GM12892 (cell line): ENCODE measurements at regions not wholly inside any gene's neighbourhood (a gene's known extent, or its start where the extent isn't known, plus 50 kb on each side); places are given as distances from the start of the nearest gene placed in this dataset.

Experiments
- POLR2AphosphoS5 ChIP-seq: IDR thresholded peaks from 2 replicates; pipeline ENCODE4 v1.6.1; 2011; ENCODE audit warnings: low read depth, low read length, control low read depth
- TAF1 ChIP-seq: IDR thresholded peaks from 2 replicates; pipeline ENCODE4 v1.6.1; 2011; ENCODE audit warnings: low read depth, mild to moderate bottlenecking, control low read depth, low read length, borderline replicate concordance

- no peak for TF ChIP-seq POLR2AphosphoS5
- no peak for TF ChIP-seq TAF1
These were observed 256.9 kb upstream of the MBL2 start for GRCh38 chr10:53029449-53029848.
